ENCODE measurements at regions not wholly inside any gene's neighbourhood (a gene's known extent, or its start where the extent isn't known, plus 50 kb on each side); places are given as distances from the start of the nearest gene placed in this dataset.

DNA sequence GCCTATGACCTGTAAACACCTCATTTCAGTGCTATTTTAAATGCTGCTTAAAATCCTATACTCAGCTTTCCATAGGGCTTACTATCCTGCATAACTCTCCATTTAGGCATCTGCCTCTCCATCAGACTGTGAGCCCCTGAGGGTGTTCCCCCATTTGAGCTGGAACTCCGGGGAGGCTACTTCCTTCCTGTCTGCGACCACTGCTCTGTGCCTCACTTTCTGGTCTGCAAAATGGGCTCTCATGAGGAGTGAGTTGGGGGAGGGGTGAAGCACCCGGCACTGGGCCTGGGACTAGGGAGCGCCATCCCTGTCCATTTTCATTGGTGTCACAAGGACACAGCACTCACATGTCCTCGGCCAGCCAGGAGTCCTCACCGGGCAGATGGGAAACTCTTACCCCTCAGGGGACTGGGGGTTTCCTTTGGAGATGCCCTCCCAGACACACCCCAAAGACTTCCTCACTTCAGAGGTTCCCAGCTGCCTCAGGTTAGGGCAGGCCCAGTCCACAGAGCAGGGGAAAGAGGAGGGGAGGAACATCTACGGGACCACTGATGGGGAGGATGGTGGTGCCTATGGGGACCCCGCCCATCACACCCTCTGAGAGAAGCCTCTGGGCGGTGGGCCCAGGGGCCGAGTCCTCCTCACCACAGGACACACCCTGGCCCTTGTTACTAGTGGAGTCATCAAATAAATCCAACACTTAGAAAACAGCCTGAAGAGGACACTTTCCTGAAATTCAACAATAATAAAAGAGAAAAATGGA, 134.9 kb downstream of the MATN1 start:
- DNase-seq (no peak), ATAC-seq (no peak)
- Histone ChIP-seq H3K4me3 (no peak overlapping the region), H3K4me1 (ENCODE audit: low read depth) (no peaks in the 10 kb centered on the region), H3K36me3 (ENCODE audit: low read depth) (no peaks in the 10 kb centered on the region), H3K9me3 (peaks cover 8% of the 10 kb centered on the region)
- TF ChIP-seq CTCF (IDR thresholded peaks at IDR 0.05), result no peak
- intact Hi-C loops (cut with DNase I, micrococcal nuclease), result no loop called here

DNA sequence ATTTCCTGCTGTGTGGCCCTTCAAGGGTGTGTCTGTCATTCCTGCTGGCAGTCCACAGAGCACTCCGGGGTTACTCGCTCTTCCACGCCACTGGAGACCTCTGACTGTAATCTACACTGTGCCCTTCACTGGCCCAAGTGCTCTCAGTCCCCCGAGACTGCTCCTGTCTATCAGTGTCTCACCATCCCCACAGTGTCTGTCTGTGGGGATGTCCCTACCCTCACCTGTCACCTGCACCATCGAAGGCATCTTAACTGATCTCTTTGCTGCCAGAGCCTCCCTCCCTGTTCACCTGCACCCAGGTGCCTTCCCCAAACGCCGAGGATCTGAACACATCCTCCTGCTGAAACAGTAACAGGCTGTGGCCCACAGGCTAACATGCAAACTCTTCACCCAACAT, 136.7 kb downstream of the MATN1 start:
- Histone ChIP-seq H3K9me3 (peaks cover 15% of the 10 kb centered on the region), H3K36me3 (ENCODE audit: low read depth) (no peaks in the 10 kb centered on the region), H3K4me1 (ENCODE audit: low read depth) (no peaks in the 10 kb centered on the region), H3K4me3 (no peak overlapping the region)
- no peak for DNase-seq
- no peak for TF ChIP-seq CTCF (IDR thresholded peaks at IDR 0.05)
- intact Hi-C loops (cut with DNase I, micrococcal nuclease), result no loop called here
- ATAC-seq, result no peak

GRCh38 chr1:30579580-30579979, 143.8 kb downstream of the MATN1 start:
- no peak for ATAC-seq
- Histone ChIP-seq H3K9me3 (peaks cover 15% of the 10 kb centered on the region), H3K4me3 (no peak overlapping the region), H3K36me3 (ENCODE audit: low read depth) (no peaks in the 10 kb centered on the region), H3K4me1 (ENCODE audit: low read depth) (no peaks in the 10 kb centered on the region)
- intact Hi-C loops (cut with DNase I, micrococcal nuclease), result no loop called here
- TF ChIP-seq CTCF (IDR thresholded peaks at IDR 0.05), result no peak
- DNase-seq, result no peak

DNA sequence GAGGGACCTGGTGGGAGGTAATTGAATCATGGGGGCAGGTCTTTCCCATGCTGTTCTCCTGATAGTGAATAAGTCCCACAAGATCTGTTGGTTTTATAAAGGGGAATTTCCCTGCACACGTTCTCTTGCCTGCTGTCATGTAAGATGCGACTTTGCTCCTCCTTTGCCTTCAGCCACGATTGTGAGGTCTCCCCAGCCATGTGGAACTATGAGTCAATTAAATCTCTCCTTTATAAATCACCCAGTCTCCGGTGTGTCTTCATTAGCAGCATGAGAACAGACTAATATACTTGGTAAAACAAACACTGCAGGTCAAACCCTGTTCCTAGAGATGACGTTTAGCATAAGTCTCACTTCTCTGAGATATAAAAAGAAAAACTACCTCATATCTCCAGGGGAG, 148.3 kb downstream of the MATN1 start:
- DNase-seq, result no peak
- Histone ChIP-seq H3K9me3 (no peaks in the 10 kb centered on the region), H3K4me3 (no peak overlapping the region), H3K36me3 (ENCODE audit: low read depth) (no peaks in the 10 kb centered on the region), H3K4me1 (ENCODE audit: low read depth) (no peaks in the 10 kb centered on the region)
- no peak for ATAC-seq
- no peak for TF ChIP-seq CTCF (IDR thresholded peaks at IDR 0.05)
- intact Hi-C loops (cut with DNase I, micrococcal nuclease), result no loop called here

DNA sequence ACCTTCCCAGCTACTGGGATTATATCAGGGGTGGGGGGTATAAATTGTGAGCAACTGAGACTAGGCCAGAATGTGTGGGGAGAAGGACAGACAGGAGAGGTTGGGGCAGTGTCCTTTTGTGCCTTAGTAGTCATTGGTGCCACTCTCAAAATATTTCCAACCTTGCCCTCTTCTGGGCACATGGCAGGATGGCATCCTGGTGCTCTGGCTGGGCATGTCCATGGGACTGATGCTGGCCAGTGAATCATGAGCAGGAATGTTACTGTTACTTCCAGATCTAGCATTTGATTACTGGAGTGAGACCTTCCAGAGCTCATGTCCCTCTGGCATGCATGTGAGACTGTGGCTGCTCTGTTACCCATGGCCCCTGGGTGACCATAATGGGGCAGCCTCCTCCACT, 151.2 kb downstream of the MATN1 start:
- no peak for DNase-seq
- no peaks in the 10 kb centered on the region for H3K9me3 ChIP-seq
- intact Hi-C loops (cut with DNase I, micrococcal nuclease), result no loop called here
- H3K36me3 ChIP-seq (ENCODE audit: low read depth), result no peaks in the 10 kb centered on the region
- no peak overlapping the region for H3K4me3 ChIP-seq
- no peaks in the 10 kb centered on the region for H3K4me1 ChIP-seq (ENCODE audit: low read depth)
- no peak for TF ChIP-seq CTCF (IDR thresholded peaks at IDR 0.05)
- ATAC-seq, result no peak

- ATAC-seq (no peak), DNase-seq (no peak)
- Histone ChIP-seq H3K4me3 (no peak overlapping the region), H3K9me3 (no peaks in the 10 kb centered on the region), H3K36me3 (ENCODE audit: low read depth) (no peaks in the 10 kb centered on the region), H3K4me1 (ENCODE audit: low read depth) (no peaks in the 10 kb centered on the region)
- no peak for TF ChIP-seq CTCF (IDR thresholded peaks at IDR 0.05)
- intact Hi-C loops (cut with DNase I, micrococcal nuclease), result no loop called here
Observed at GRCh38 chr1:30571380-30571779, 152.0 kb downstream of the MATN1 start.

All from mucosa of descending colon (tissue), 3 donors.